Mesenteric fat pad (tissue), 1 donor: ENCODE measurements at regions not wholly inside any gene's neighbourhood (a gene's known extent, or its start where the extent isn't known, plus 50 kb on each side); places are given as distances from the start of the nearest gene placed in this dataset.

Experiments used
- DNase-seq: peaks from one replicate; pipeline ENCODE4 v3.0.0-alpha.2; 2020; ENCODE audit warnings: low spot score
- donor health status: DM: yes; HTN: yes; CAD: no.

- DNase-seq = no peak
These were observed 138.3 kb downstream of the TOMM20 start for GRCh38 chr1:234990328-234990675.

DNA sequence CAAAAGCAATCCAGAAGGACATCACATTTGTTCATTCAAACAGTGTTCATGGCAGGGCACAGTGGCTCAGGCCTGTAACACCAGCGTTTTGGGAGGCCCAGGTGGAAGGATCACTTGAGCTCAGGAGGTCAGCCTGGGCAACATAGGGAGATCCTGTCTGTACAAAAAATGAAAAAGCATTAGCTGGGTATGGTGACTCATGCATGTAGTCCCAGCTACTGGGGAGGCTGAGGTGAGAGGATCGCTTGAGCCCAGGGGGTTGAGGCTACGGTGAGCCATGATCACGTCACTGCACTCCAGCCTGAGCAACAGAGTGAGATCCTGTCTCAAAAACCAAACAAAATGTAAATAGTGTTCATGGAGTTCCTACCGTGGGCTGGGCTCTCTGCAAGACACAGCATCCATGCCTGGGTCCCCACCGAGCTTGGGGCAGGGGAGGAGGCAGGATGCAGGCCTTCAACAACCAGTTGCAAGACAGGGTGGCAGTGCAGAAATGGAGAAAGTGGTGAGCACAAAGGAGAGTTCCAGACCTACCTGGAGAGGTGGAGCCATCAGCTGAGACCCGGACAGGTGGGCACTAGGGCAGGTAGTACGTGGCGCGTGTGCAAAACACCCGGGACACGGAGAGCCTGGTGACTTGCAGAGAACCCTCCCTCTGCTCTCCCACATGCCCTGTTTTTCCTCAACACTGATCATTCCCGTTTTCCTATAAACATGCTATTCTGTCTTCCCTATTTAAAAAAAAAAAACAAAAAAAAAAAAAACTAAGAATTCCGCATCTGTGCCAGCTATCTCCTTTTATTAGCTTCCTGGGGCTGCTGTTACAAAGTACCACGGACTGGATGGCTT, 138.9 kb downstream of the TOMM20 start:
- DNase-seq = no peak

GRCh38 chr1:234989019-234989418, 139.6 kb downstream of the TOMM20 start:
- no peak for DNase-seq

GRCh38 chr1:234988536-234988935, 140.1 kb downstream of the TOMM20 start:
- no peak for DNase-seq

GRCh38 chr1:234988155-234988517, 140.5 kb downstream of the TOMM20 start:
- DNase-seq = no peak

DNA sequence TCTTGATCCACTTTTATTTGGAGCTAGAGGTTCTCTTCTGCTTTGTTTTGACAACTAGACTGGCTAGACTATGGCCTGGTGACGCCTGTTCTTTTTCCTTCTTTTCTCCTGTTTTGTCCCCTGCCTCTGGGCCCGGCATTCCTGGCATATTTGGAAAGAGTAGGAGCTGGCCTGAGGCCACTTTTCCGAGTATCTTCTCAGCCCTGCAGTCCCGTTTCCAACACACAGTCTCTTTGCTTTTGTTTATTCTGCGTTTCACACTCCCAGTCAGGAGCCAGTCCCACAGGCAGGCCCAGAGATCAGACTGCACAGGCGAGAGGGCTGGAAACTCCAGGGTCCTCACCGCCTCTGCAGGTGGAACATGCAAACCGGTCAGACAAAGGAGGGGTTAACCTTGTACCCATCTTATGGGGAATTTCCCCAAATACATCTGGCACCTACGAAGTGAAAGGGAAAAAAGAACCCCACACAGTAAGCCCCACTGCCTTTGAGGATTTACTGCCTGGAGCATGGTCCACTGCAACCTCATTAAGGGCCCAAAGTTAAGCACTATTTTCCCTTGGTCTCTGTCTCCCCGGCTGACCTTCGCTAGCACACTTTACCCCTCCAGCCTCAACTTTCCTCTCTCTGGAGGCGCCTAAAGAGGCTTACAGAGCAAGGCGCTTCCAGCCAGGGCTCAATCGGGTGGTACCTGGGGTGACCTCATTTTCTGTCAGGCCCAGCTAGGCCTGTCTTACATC, 141.1 kb downstream of the TOMM20 start:
- DNase-seq = no peak

GRCh38 chr1:234986750-234987414, 141.8 kb downstream of the TOMM20 start:
- no peak for DNase-seq

DNA sequence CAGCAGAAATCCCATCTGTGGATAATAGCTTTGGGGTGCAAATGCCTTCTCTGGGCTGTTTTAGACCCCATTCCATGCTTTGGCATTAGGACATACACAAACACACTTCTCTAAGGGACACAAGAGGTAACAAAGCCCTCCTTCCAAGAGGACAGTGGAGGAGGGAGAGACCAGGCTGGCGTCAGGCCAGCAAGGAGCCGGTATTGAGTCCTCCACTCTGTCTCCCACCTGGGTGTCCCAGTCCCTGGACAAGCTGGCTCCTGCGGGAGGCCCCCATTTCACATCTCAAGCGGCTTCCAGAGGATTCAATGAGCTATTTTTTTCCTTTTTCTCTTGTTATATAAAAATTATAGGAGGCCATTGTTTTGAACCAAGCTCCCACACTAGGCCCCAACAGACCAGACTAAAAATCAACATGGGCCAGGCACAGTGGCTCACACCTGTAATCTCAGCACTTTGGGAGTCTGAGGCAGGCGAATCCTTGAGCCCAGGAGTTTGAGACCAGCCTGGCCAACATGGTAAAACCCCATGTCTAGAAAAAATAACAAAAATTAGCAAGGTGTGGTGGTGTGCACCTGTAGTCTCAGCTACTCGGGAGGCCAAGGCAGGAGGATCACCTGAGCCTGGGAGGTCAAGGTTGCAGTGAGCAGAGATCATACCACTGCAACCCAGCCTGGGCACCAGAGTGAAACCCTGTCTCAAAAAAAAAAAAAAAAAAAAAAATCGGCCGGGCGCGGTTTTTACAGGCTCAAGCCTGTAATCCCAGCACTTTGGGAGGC, 142.9 kb downstream of the TOMM20 start:
- no peak for DNase-seq

DNA sequence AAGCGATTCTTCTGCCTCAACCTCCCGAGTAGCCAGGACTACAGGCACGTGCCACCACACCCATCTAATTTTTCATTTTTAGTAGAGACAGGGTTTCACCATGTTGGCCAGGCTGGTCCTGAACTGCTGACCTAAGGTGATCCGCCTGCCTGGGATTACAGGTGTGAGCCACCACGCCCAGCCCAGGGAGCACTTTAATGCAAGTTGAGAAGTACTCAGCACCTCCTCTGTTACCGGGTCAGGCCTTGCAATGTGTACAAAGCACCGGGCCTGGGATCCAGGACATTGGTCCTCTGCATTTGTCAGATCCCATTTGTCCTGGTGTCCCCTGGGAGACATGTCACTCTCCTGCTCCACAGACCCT, 143.6 kb downstream of the TOMM20 start:
- DNase-seq = no peak

GRCh38 chr1:234983564-234984238, 144.9 kb downstream of the TOMM20 start:
- DNase-seq = no peak

GRCh38 chr1:234981758-234982157, 146.9 kb downstream of the TOMM20 start:
- DNase-seq = no peak

- peak; percentile 94 for DNase-seq
These were observed 147.8 kb downstream of the TOMM20 start for GRCh38 chr1:234980645-234981396.

- DNase-seq = no peak
These were observed 148.4 kb downstream of the TOMM20 start for GRCh38 chr1:234980291-234980644.

GRCh38 chr1:234979296-234980279, 149.0 kb downstream of the TOMM20 start:
- DNase-seq = no peak

GRCh38 chr1:234978397-234979295, 150.0 kb downstream of the TOMM20 start:
- no peak for DNase-seq

GRCh38 chr1:234977875-234978396, 150.7 kb downstream of the TOMM20 start:
- no peak for DNase-seq

DNA sequence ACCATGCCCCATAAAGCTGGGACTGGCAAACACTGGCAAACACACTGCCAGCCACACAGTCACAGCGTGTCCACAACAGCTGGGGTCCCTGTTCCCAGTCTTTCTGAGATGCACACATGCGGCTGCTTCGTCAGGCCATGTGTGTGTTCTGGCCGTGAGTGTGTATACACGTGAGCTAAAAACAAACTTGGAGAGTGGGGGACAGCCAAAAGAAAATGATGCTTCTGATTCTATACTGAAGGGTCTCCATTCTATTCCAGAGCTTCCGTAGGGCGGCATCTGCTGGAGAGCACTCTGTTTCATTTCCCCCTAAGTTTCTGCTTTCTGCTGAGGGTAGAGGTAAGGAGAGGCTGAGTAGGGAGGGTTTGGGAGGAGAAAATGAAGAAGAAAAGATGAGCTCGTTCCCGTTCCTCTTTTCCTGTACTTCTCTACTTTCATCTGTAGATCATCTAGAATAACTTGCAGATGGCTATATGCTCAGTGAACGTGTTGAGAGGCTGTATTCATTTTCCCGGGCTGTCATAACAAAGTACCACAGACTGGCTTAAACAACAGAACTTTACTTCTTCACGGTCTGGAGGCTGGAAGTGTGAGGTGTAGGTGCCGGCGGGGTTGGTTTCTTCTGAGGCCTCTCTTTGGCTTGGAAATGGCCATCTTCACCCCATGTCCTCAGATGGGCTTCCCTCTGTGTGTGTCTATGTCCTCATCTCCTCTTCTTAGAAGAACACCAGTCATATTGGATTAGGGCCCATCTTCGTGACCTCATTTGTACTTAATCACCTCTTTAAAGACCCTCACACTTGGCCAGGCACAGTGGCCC, 151.6 kb downstream of the TOMM20 start:
- peak; percentile 81 for DNase-seq
